IPS-15b (cell line): ENCODE measurements at regions not wholly inside any gene's neighbourhood (a gene's known extent, or its start where the extent isn't known, plus 50 kb on each side); places are given as distances from the start of the nearest gene placed in this dataset.

Experiments used
- H3K27me3 ChIP-seq: one replicate; pipeline ENCODE4 v1.6.1; 2013; ENCODE audit warnings: low read length; ENCODE audit not compliant: control insufficient read depth, insufficient read depth
- H3K36me3 ChIP-seq: one replicate; pipeline ENCODE4 v1.6.1; 2013; ENCODE audit warnings: low read length; ENCODE audit not compliant: control insufficient read depth, insufficient read depth
- H3K4me1 ChIP-seq: one replicate; pipeline ENCODE4 v1.6.1; 2013; ENCODE audit warnings: mild to moderate bottlenecking, low read length; ENCODE audit not compliant: control insufficient read depth, insufficient read depth
- H3K4me3 ChIP-seq: one replicate; pipeline ENCODE4 v1.5.1; 2013; ENCODE audit warnings: low read depth, low read length
- H3K9ac ChIP-seq: one replicate; pipeline ENCODE4 v1.6.1; 2013; ENCODE audit warnings: low read depth, mild to moderate bottlenecking, low read length
- H3K9me3 ChIP-seq: one replicate; pipeline ENCODE4 v1.6.1; 2013; ENCODE audit warnings: mild to moderate bottlenecking, low read length; ENCODE audit not compliant: control insufficient read depth, insufficient read depth

- Histone ChIP-seq H3K36me3 (no peaks in the 10 kb centered on the region), H3K4me3 (no peak overlapping the region), H3K27me3 (no peaks in the 10 kb centered on the region), H3K9ac (no peak overlapping the region), H3K9me3 (no peaks in the 10 kb centered on the region), H3K4me1 (no peaks in the 10 kb centered on the region)
Observed at GRCh38 chr14:42299692-42300091, 693.0 kb downstream of the LRFN5 start.

GRCh38 chr14:42293180-42293579 is 686.5 kb downstream of the LRFN5 start:
- Histone ChIP-seq H3K4me3 (no peak overlapping the region), H3K4me1 (no peaks in the 10 kb centered on the region), H3K9me3 (no peaks in the 10 kb centered on the region), H3K9ac (no peak overlapping the region), H3K27me3 (no peaks in the 10 kb centered on the region), H3K36me3 (no peaks in the 10 kb centered on the region)

GRCh38 chr14:42277840-42278239 is 671.2 kb downstream of the LRFN5 start:
- no peaks in the 10 kb centered on the region for H3K27me3 ChIP-seq
- no peak overlapping the region for H3K4me3 ChIP-seq
- H3K9me3 ChIP-seq, result no peaks in the 10 kb centered on the region
- no peaks in the 10 kb centered on the region for H3K36me3 ChIP-seq
- H3K4me1 ChIP-seq, result no peaks in the 10 kb centered on the region
- H3K9ac ChIP-seq, result no peak overlapping the region

- H3K27me3 ChIP-seq, result no peaks in the 10 kb centered on the region
- no peaks in the 10 kb centered on the region for H3K36me3 ChIP-seq
- H3K4me1 ChIP-seq, result no peaks in the 10 kb centered on the region
- H3K9ac ChIP-seq, result no peak overlapping the region
- H3K4me3 ChIP-seq, result no peak overlapping the region
- no peaks in the 10 kb centered on the region for H3K9me3 ChIP-seq
Observed at GRCh38 chr14:42269234-42269633, 662.6 kb downstream of the LRFN5 start.

GRCh38 chr14:42248131-42248530 is 641.5 kb downstream of the LRFN5 start:
- H3K4me3 ChIP-seq, result no peak overlapping the region
- H3K27me3 ChIP-seq, result no peaks in the 10 kb centered on the region
- no peak overlapping the region for H3K9ac ChIP-seq
- H3K4me1 ChIP-seq, result no peaks in the 10 kb centered on the region
- H3K36me3 ChIP-seq, result no peaks in the 10 kb centered on the region
- no peaks in the 10 kb centered on the region for H3K9me3 ChIP-seq

GRCh38 chr14:42241101-42241500 is 634.4 kb downstream of the LRFN5 start:
- H3K9me3 ChIP-seq, result no peaks in the 10 kb centered on the region
- H3K4me1 ChIP-seq, result no peaks in the 10 kb centered on the region
- H3K9ac ChIP-seq, result no peak overlapping the region
- no peaks in the 10 kb centered on the region for H3K27me3 ChIP-seq
- no peak overlapping the region for H3K4me3 ChIP-seq
- H3K36me3 ChIP-seq, result no peaks in the 10 kb centered on the region

DNA sequence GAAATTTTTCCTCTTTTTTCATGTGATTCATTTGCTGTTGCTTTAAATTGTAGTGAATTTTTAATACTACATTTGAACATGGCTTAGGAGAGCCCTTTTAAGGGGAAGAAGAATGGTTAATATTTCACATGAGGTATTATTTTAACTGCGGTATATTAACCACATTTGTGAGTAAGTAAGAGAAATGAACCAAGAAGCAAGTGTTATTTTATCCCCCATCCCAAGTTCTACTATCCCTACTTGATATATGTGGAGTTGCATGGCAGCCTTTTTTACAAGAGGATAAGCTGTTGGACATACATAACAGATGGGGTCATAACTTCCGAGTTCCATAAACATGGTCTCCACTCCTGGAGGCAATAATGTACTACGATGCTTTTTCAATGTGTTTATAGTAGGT is 623.3 kb downstream of the LRFN5 start:
- no peaks in the 10 kb centered on the region for H3K9me3 ChIP-seq
- H3K27me3 ChIP-seq, result no peaks in the 10 kb centered on the region
- no peak overlapping the region for H3K9ac ChIP-seq
- H3K4me3 ChIP-seq, result no peak overlapping the region
- no peaks in the 10 kb centered on the region for H3K4me1 ChIP-seq
- no peaks in the 10 kb centered on the region for H3K36me3 ChIP-seq

DNA sequence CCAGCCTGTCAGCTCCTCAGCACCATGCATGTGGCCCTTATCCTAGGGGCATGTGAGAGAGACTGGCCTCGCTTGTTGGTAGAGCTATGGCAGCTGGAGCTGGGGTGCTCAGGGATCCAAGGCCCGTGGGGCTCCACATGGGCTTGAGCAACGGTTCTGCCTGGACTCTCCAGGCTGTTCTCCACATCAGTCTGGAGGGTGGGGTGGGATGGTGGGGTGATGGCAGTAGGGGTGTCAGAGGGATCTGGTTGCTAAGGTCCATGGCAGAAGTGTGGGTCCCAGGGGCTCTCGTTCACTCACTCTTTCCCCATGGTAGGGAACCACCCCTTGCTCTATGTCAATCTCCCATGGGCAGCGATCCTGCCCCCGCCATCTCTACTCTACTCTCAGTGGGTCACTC is 622.6 kb downstream of the LRFN5 start:
- H3K9me3 ChIP-seq, result no peaks in the 10 kb centered on the region

DNA sequence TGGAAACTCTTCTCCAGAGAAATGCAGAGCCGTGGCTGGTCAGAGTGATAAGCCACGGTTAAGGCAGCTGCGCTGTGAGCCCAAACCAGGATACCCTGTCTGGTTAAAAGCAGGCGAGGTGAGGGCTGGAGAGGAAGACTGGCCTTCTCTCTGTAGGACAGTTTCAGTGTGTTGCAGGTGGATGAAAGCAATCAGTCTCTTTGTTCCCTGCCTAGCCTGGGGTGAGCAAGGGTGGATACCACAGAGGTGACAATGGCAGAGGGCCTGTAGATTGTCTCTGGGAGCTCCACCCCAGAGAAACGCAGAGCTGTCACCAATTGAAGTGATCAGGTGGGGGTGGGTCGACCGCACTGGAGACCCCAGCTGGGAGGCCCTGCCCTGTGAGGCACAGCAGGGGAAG is 621.9 kb downstream of the LRFN5 start:
- H3K36me3 ChIP-seq, result no peaks in the 10 kb centered on the region
- H3K9me3 ChIP-seq, result no peaks in the 10 kb centered on the region
- no peak overlapping the region for H3K4me3 ChIP-seq
- no peak overlapping the region for H3K9ac ChIP-seq
- no peaks in the 10 kb centered on the region for H3K4me1 ChIP-seq
- H3K27me3 ChIP-seq, result no peaks in the 10 kb centered on the region

More for the DNA sequence above, 622.6 kb downstream of the LRFN5 start:
- Histone ChIP-seq H3K4me1 (no peaks in the 10 kb centered on the region), H3K27me3 (no peaks in the 10 kb centered on the region), H3K36me3 (no peaks in the 10 kb centered on the region), H3K4me3 (no peak overlapping the region), H3K9ac (no peak overlapping the region)

- Histone ChIP-seq H3K27me3 (no peaks in the 10 kb centered on the region), H3K36me3 (no peaks in the 10 kb centered on the region), H3K9ac (no peak overlapping the region), H3K9me3 (no peaks in the 10 kb centered on the region), H3K4me1 (no peaks in the 10 kb centered on the region), H3K4me3 (no peak overlapping the region)
Observed at GRCh38 chr14:42224053-42224888, 617.6 kb downstream of the LRFN5 start.

- H3K4me3 ChIP-seq, result no peak overlapping the region
- H3K27me3 ChIP-seq, result no peaks in the 10 kb centered on the region
- H3K9ac ChIP-seq, result no peak overlapping the region
- H3K9me3 ChIP-seq, result no peaks in the 10 kb centered on the region
- no peaks in the 10 kb centered on the region for H3K36me3 ChIP-seq
- H3K4me1 ChIP-seq, result no peaks in the 10 kb centered on the region
Observed at GRCh38 chr14:42222924-42223471, 616.3 kb downstream of the LRFN5 start.

GRCh38 chr14:42214981-42215491 is 608.4 kb downstream of the LRFN5 start:
- Histone ChIP-seq H3K36me3 (no peaks in the 10 kb centered on the region), H3K9ac (no peak overlapping the region), H3K27me3 (no peaks in the 10 kb centered on the region), H3K9me3 (no peaks in the 10 kb centered on the region), H3K4me1 (no peaks in the 10 kb centered on the region), H3K4me3 (no peak overlapping the region)
